Glutamatergic neuron (in vitro differentiated cells): ENCODE measurements at regions not wholly inside any gene's neighbourhood (a gene's known extent, or its start where the extent isn't known, plus 50 kb on each side); places are given as distances from the start of the nearest gene placed in this dataset.

ENCODE experiments used
- DNase-seq: peaks from one replicate; pipeline ENCODE4 v3.0.0; 2022
- H3K27ac Mint-ChIP-seq: one replicate; pipeline ENCODE4 v1.8.0; 2020; ENCODE audit warnings: mild to moderate bottlenecking, mixed read lengths, inconsistent platforms; ENCODE audit not compliant: unreplicated experiment
- H3K27me3 Mint-ChIP-seq: one replicate; pipeline ENCODE4 v1.8.0; 2020; ENCODE audit warnings: mild to moderate bottlenecking, moderate library complexity, mixed read lengths, inconsistent platforms; ENCODE audit not compliant: unreplicated experiment
- H3K36me3 Mint-ChIP-seq: one replicate; pipeline ENCODE4 v1.8.0; 2020; ENCODE audit warnings: mild to moderate bottlenecking, mixed read lengths, inconsistent platforms; ENCODE audit not compliant: unreplicated experiment
- H3K4me1 Mint-ChIP-seq: one replicate; pipeline ENCODE4 v1.8.0; 2020; ENCODE audit warnings: mild to moderate bottlenecking, low read depth, mixed read lengths, inconsistent platforms; ENCODE audit not compliant: unreplicated experiment
- H3K4me3 Mint-ChIP-seq: one replicate; pipeline ENCODE4 v1.8.0; 2020; ENCODE audit warnings: mild to moderate bottlenecking, mixed read lengths, inconsistent platforms; ENCODE audit not compliant: unreplicated experiment
- H3K9me3 Mint-ChIP-seq: one replicate; pipeline ENCODE4 v1.8.0; 2020; ENCODE audit warnings: mild to moderate bottlenecking, moderate library complexity, mixed read lengths, inconsistent platforms; ENCODE audit not compliant: unreplicated experiment
- TF ChIP-seq, protein P1 (sequence below): fragments of 200-600 bp; sonication (generic); IDR thresholded peaks from one replicate; pipeline ENCODE4 v1.5.0; 2021; ENCODE audit not compliant: partially characterized antibody, unreplicated experiment

DNA sequence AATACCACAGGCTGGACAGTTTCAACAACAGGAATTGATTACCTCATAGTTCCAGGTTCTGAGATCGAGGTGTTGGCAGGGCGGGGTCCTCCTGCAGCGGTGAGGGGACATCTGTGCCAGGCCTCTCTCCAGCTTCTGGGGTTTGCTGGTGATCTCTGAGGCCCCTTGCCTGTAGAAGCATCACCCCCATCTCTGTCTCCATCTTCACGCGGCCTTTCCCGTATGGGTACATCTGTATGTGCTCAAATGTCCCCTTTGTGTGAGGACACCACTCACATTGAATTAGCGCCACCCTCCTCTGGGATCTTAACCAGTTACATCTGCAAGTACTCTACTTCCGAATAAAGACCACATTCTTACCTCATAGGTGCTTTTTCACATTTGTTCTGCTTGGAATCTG, 1029.9 kb downstream of the BRD1 start:
- Mint-ChIP-seq H3K9me3 (peaks cover 26% of the 10 kb centered on the region), H3K27me3 (peaks cover 4% of the 10 kb centered on the region), H3K4me3 (no peak overlapping the region), H3K4me1 (no peaks in the 10 kb centered on the region), H3K36me3 (peaks cover 17% of the 10 kb centered on the region), H3K27ac (no peak overlapping the region)
- DNase-seq = no peak
- TF ChIP-seq, protein P1, sequence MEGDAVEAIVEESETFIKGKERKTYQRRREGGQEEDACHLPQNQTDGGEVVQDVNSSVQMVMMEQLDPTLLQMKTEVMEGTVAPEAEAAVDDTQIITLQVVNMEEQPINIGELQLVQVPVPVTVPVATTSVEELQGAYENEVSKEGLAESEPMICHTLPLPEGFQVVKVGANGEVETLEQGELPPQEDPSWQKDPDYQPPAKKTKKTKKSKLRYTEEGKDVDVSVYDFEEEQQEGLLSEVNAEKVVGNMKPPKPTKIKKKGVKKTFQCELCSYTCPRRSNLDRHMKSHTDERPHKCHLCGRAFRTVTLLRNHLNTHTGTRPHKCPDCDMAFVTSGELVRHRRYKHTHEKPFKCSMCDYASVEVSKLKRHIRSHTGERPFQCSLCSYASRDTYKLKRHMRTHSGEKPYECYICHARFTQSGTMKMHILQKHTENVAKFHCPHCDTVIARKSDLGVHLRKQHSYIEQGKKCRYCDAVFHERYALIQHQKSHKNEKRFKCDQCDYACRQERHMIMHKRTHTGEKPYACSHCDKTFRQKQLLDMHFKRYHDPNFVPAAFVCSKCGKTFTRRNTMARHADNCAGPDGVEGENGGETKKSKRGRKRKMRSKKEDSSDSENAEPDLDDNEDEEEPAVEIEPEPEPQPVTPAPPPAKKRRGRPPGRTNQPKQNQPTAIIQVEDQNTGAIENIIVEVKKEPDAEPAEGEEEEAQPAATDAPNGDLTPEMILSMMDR = no peak

DNA sequence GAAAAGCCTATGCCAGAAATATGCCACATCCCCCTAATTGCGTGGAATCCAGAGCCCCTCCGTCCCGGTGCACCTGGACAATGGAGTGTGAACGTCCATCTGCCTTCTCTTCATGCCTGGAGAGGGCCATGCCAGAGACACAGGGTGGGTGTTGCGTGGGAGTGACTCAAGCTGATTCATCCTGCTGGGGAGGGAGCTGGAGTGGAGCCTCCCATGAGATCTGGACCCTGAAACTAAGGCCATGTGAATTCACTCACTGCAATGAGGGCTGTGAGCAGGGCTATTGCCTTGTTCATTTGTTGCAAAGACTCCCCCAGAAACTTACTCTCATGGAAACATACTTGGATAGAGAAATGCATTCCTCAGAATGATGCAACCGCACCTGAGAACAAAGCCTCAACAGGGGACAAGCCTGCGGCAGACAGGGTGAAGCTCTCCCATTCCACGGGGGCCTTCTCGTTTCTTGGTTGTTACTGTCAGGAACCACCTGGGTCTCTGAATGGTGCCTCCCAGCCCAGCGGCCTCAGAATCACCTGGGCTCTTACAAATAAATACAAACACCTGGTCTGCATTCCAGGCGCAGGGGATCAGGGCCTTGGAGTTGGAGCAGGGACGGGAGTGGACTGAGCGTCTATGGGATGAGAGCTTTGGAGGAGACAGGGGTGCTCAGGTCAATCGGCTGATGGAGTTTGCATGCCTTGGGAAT, 1031.2 kb downstream of the BRD1 start:
- Mint-ChIP-seq H3K27ac (no peak overlapping the region), H3K4me3 (no peak overlapping the region), H3K27me3 (peaks cover 4% of the 10 kb centered on the region), H3K4me1 (no peaks in the 10 kb centered on the region), H3K9me3 (peaks cover 27% of the 10 kb centered on the region), H3K36me3 (peaks cover 17% of the 10 kb centered on the region)
- DNase-seq = no peak
- TF ChIP-seq, protein P1 = no peak

DNA sequence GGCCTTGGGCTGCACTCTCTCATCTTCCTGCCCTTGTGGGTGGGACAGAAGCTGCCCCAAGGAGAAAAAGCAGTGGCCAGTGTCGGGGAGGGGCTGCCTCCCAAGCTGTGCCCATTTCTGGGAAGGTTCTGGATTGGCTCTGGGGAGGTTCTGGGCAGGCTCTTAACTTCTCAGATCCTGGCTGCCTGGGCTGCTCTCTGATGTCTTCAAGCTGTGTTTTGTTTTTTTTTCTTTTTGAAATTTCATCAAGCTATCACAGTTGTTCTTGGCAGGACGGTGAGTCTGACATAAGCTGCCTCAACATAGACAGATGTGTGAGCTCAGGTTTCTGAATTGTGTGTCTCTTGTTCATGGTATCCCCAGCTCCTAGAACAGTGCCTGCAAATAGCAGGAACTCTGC, 1032.0 kb downstream of the BRD1 start:
- H3K27me3 Mint-ChIP-seq = peaks cover 4% of the 10 kb centered on the region
- no peak overlapping the region for H3K27ac Mint-ChIP-seq
- no peak overlapping the region for H3K4me3 Mint-ChIP-seq
- DNase-seq = no peak
- no peaks in the 10 kb centered on the region for H3K4me1 Mint-ChIP-seq
- peaks cover 29% of the 10 kb centered on the region for H3K9me3 Mint-ChIP-seq
- TF ChIP-seq, protein P1 = no peak
- peaks cover 17% of the 10 kb centered on the region for H3K36me3 Mint-ChIP-seq

DNA sequence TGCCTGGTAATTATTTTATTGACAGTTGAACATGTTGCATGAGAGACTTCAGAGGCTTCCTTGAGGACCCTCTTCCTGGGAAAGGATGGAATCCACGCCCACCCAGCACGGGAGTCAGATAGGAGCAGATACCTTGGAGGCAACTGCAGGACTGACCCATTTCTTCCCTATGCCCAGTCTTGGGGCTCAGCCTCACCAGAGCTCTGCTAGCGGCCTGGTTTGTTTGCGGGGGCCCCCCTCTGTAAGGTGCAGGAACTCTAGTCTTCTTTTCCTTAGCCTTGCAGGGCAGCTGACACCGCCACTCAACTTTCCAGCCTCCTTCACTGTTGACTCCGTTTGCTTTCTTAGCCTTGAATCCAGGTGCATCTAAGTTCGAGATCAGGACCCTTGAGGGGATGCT, 1032.8 kb downstream of the BRD1 start:
- H3K9me3 Mint-ChIP-seq = peaks cover 27% of the 10 kb centered on the region
- TF ChIP-seq, protein P1 = no peak
- H3K27ac Mint-ChIP-seq = no peak overlapping the region
- DNase-seq = no peak
- no peak overlapping the region for H3K4me3 Mint-ChIP-seq
- H3K36me3 Mint-ChIP-seq = peaks cover 17% of the 10 kb centered on the region
- H3K4me1 Mint-ChIP-seq = no peaks in the 10 kb centered on the region
- peaks cover 4% of the 10 kb centered on the region for H3K27me3 Mint-ChIP-seq

DNA sequence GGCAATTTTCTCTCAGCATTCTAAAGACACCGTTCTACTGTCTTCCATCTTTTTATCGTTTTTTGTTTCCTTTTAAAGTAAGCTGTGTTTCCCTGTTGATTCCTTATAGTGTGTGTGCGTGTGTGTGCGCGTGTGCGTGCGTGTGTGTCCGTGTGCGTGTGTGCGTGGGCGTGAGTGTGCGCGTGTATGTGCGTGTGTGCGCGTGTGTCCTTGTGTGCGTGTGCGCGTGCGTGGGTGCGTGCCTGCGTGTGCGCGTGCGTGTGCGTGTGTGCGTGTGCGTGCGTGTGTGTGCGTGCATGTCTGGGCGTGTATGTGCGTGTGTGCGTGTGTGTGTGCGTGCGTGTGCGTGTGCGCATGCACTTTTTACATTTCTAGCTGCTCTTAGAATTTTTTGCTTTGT, 1033.7 kb downstream of the BRD1 start:
- TF ChIP-seq, protein P1 = no peak
- H3K9me3 Mint-ChIP-seq = peaks cover 18% of the 10 kb centered on the region
- H3K4me1 Mint-ChIP-seq = no peaks in the 10 kb centered on the region
- no peak overlapping the region for H3K4me3 Mint-ChIP-seq
- H3K27me3 Mint-ChIP-seq = peaks cover 2% of the 10 kb centered on the region
- H3K27ac Mint-ChIP-seq = no peak overlapping the region
- DNase-seq = no peak
- peaks cover 17% of the 10 kb centered on the region for H3K36me3 Mint-ChIP-seq
